Large intestine (tissue), 3 donors: ENCODE measurements at regions not wholly inside any gene's neighbourhood (a gene's known extent, or its start where the extent isn't known, plus 50 kb on each side); places are given as distances from the start of the nearest gene placed in this dataset.

Experiments used
- DNase-seq, 2 donors: peaks; one replicate each; pipeline versions ENCODE4 v3.0.0 to v3.0.0-alpha.2; 2013
- H3K27ac ChIP-seq: one replicate; pipeline ENCODE4 v1.5.1; 2013; ENCODE audit warnings: low read length
- H3K27me3 ChIP-seq: 2 replicates; pipeline ENCODE4 v1.6.1; 2013; ENCODE audit warnings: low read length; ENCODE audit not compliant: control insufficient read depth, insufficient read depth
- H3K36me3 ChIP-seq: 2 replicates; pipeline ENCODE4 v1.6.1; 2013; ENCODE audit warnings: low read length; ENCODE audit not compliant: control insufficient read depth, insufficient read depth
- H3K4me1 ChIP-seq: one replicate; pipeline ENCODE4 v1.6.1; 2013; ENCODE audit warnings: low read length; ENCODE audit not compliant: control insufficient read depth, insufficient read depth
- H3K4me3 ChIP-seq: one replicate; pipeline ENCODE4 v1.5.1; 2013; ENCODE audit warnings: low read length
- H3K9me3 ChIP-seq: one replicate; pipeline ENCODE4 v1.6.1; 2013; ENCODE audit warnings: mild to moderate bottlenecking, low read depth, low read length, moderate library complexity; ENCODE audit not compliant: control insufficient read depth
- WGBS: methylation state at CpG from one replicate; pipeline ENCODE4 v1.1.5; 2013; ENCODE audit warnings: low lambda C conversion rate; ENCODE audit not compliant: insufficient coverage; 5-methylcytosine and 5-hydroxymethylcytosine counted together

- H3K9me3 ChIP-seq: no peaks in the 10 kb centered on the region
- H3K4me1 ChIP-seq: peaks cover 11% of the 10 kb centered on the region
- H3K36me3 ChIP-seq: peaks cover 30% of the 10 kb centered on the region
- H3K27me3 ChIP-seq: no peaks in the 10 kb centered on the region
- DNase-seq: peak in 1 of 2 donors; percentile 58
- H3K27ac ChIP-seq: peak overlapping the region; percentile 78
- 34% methylated on average over 4 of the region's 9 CpGs for WGBS
- peak overlapping the region; percentile 41 for H3K4me3 ChIP-seq
These were observed 132.7 kb upstream of the DMRT1 start for GRCh38 chr9:708551-709432.

- no peak for DNase-seq
- Histone ChIP-seq H3K4me3 (no peak overlapping the region), H3K9me3 (no peaks in the 10 kb centered on the region), H3K27me3 (no peaks in the 10 kb centered on the region), H3K27ac (no peak overlapping the region), H3K36me3 (peaks cover 35% of the 10 kb centered on the region), H3K4me1 (no peaks in the 10 kb centered on the region)
- no CpG with 5 or more reads among the region's 14 CpGs for WGBS
These were observed 130.3 kb upstream of the DMRT1 start for GRCh38 chr9:710951-711745.

DNA sequence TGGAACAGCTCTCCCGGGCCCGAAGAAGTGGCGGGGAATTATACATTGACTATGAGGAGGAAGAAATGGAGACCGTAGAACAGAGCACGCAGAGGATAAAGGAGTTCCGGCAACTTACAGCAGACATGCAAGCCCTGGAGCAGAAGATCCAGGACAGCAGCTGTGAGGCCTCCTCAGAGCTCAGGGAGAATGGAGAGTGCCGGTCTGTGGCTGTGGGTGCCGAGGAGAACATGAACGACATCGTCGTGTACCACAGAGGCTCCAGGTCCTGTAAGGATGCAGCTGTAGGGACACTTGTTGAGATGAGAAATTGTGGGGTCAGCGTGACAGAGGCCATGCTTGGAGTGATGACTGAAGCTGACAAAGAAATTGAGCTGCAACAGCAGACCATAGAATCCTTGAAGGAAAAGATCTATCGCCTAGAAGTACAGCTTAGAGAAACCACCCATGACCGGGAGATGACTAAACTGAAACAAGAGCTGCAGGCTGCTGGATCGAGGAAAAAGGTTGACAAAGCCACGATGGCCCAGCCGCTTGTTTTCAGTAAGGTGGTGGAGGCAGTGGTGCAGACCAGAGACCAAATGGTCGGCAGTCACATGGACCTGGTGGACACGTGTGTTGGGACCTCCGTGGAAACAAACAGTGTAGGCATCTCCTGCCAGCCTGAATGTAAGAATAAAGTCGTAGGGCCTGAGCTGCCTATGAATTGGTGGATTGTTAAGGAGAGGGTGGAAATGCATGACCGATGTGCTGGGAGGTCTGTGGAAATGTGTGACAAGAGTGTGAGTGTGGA, 129.5 kb upstream of the DMRT1 start:
- Histone ChIP-seq H3K36me3 (peaks cover 38% of the 10 kb centered on the region), H3K9me3 (no peaks in the 10 kb centered on the region), H3K4me3 (no peak overlapping the region), H3K27me3 (no peaks in the 10 kb centered on the region), H3K4me1 (peaks cover 2% of the 10 kb centered on the region), H3K27ac (no peak overlapping the region)
- DNase-seq: no peak
- 96% methylated on average over 5 of the region's 22 CpGs for WGBS

- Histone ChIP-seq H3K27me3 (no peaks in the 10 kb centered on the region), H3K27ac (no peak overlapping the region), H3K9me3 (no peaks in the 10 kb centered on the region), H3K4me1 (peaks cover 2% of the 10 kb centered on the region), H3K4me3 (no peak overlapping the region), H3K36me3 (peaks cover 38% of the 10 kb centered on the region)
- no peak for DNase-seq
- WGBS: no CpG with 5 or more reads among the region's 16 CpGs
These were observed 128.9 kb upstream of the DMRT1 start for GRCh38 chr9:712643-713042.

DNA sequence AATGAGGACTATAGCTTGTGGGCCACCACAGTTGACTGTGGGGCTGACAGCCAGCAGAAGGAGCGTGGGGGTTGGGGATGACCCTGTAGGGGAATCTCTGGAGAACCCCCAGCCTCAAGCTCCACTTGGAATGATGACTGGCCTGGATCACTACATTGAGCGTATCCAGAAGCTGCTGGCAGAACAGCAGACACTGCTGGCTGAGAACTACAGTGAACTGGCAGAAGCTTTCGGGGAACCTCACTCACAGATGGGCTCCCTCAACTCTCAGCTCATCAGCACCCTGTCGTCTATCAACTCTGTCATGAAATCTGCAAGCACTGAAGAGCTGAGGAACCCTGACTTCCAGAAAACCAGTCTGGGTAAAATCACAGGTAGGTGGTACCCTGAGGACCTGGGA, 128.4 kb upstream of the DMRT1 start:
- H3K4me1 ChIP-seq: peaks cover 2% of the 10 kb centered on the region
- H3K27me3 ChIP-seq: no peaks in the 10 kb centered on the region
- no peak for DNase-seq
- no peak overlapping the region for H3K27ac ChIP-seq
- peaks cover 38% of the 10 kb centered on the region for H3K36me3 ChIP-seq
- H3K9me3 ChIP-seq: no peaks in the 10 kb centered on the region
- no CpG with 5 or more reads among the region's 4 CpGs for WGBS
- no peak overlapping the region for H3K4me3 ChIP-seq

DNA sequence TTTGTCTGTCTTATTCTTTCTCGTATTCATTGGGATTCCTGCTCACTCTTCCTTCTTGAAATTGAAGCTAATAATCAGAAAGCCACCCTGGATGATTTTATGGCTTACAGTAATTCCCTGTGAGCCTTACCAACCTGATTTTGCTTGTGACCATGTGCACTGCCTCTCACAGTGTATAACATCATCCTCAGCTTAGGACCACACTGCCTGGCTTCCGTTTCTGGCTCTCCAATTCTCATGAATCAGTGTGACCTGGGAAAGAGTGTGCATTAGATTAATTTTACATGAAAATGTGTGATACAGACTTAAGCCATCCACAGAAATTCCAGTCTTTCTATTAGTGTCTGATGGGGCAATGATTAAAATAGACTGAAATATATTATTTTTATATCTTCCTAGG, 126.8 kb upstream of the DMRT1 start:
- peaks cover 7% of the 10 kb centered on the region for H3K4me1 ChIP-seq
- H3K27ac ChIP-seq: no peak overlapping the region
- DNase-seq: no peak
- H3K4me3 ChIP-seq: no peak overlapping the region
- H3K36me3 ChIP-seq: peaks cover 38% of the 10 kb centered on the region
- no CpG with 5 or more reads among the region's 2 CpGs for WGBS
- H3K27me3 ChIP-seq: no peaks in the 10 kb centered on the region
- H3K9me3 ChIP-seq: no peaks in the 10 kb centered on the region

DNA sequence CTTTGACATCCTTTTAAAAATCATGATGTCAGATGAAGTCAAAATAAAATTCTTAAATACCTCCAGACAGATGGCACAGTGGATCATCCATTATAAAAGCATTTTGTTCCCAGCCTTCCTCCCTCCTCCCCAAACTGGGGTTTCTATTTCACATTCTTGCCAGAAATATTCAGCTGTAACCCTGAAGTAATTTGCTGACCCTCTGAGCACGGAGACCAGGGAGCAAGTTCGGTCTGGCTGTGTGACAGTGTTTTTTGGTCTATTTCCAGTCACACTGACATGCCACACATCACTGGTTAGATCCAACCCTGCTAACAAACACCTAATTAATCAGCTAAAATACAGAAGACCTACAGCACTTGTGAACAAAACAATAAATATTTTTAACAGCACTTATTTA, 126.2 kb upstream of the DMRT1 start:
- no peak for DNase-seq
- Histone ChIP-seq H3K4me1 (peaks cover 13% of the 10 kb centered on the region), H3K27me3 (no peaks in the 10 kb centered on the region), H3K27ac (no peak overlapping the region), H3K9me3 (no peaks in the 10 kb centered on the region), H3K36me3 (peaks cover 38% of the 10 kb centered on the region), H3K4me3 (no peak overlapping the region)
- no CpG with 5 or more reads among the region's 2 CpGs for WGBS

- no CpG with 5 or more reads among the region's 3 CpGs for WGBS
These were observed 125.6 kb upstream of the DMRT1 start for GRCh38 chr9:715743-716400.

GRCh38 chr9:717722-718121, 123.8 kb upstream of the DMRT1 start:
- 92% methylated on average over 2 of the region's 5 CpGs for WGBS
- H3K27me3 ChIP-seq: no peaks in the 10 kb centered on the region
- H3K9me3 ChIP-seq: no peaks in the 10 kb centered on the region
- peaks cover 17% of the 10 kb centered on the region for H3K4me1 ChIP-seq
- H3K27ac ChIP-seq: no peak overlapping the region
- peaks cover 20% of the 10 kb centered on the region for H3K36me3 ChIP-seq
- DNase-seq: no peak
- H3K4me3 ChIP-seq: no peak overlapping the region

More at GRCh38 chr9:715743-716400, 125.6 kb upstream of the DMRT1 start:
- DNase-seq: no peak
- H3K4me1 ChIP-seq: peaks cover 17% of the 10 kb centered on the region
- no peaks in the 10 kb centered on the region for H3K27me3 ChIP-seq
- H3K27ac ChIP-seq: no peak overlapping the region
- no peaks in the 10 kb centered on the region for H3K9me3 ChIP-seq
- no peak overlapping the region for H3K4me3 ChIP-seq
- H3K36me3 ChIP-seq: peaks cover 35% of the 10 kb centered on the region
